Ovary (tissue), 3 donors: ENCODE measurements at regions not wholly inside any gene's neighbourhood (a gene's known extent, or its start where the extent isn't known, plus 50 kb on each side); places are given as distances from the start of the nearest gene placed in this dataset.

ENCODE experiments used
- CTCF ChIP-seq, 3 donors: fragments of 450-650 bp in 2 of 3; fragments of 200-600 bp in 1 of 3; IDR thresholded peaks; one replicate each; pipeline versions ENCODE4 v1.5.1 to v1.8.0; 2016 to 2022; ENCODE audit warnings: antibody characterized with exemption in 3 of 3, mild to moderate bottlenecking in 1 of 3
- EP300 ChIP-seq: sonication (generic); formaldehyde crosslinking; IDR thresholded peaks from one replicate; pipeline ENCODE4 v1.6.1; 2017; ENCODE audit warnings: antibody characterized with exemption
- POLR2A ChIP-seq: fragments of 450-650 bp; IDR thresholded peaks from one replicate; pipeline ENCODE4 v1.6.1; 2017; ENCODE audit warnings: antibody characterized with exemption, mild to moderate bottlenecking, moderate library complexity
- donor health status: DM: no; HTN: no; CAD: no.

DNA sequence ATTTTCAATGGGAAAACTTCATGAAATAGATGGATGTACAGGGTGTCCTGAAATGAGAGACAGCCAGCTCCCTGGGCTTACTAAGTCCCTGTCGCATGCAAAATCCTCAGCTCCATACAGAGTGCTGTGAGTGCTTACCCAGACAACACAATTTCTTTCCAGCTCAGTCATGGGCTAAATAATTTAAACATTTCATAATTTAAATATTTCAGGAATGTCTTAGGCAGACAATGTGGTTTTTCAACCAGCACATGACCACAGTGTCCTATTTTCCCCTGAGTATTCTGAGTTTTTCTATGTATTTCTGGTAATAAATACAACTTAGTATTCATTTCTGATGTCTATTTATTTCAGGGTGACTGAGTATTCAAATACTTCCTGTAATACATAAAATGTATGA lies 188.5 kb upstream of the SNX2 start:
- TF ChIP-seq CTCF (IDR thresholded peaks at IDR 0.05) (no peak), POLR2A (no peak), EP300 (no peak)
